NCI-H2029 treated with DMSO at 0.1 percent for 48 hours (cell line): ENCODE measurements at regions not wholly inside any gene's neighbourhood (a gene's known extent, or its start where the extent isn't known, plus 50 kb on each side); places are given as distances from the start of the nearest gene placed in this dataset.
"Not testable (repeated sequence)": the region's sequence is repeated elsewhere in the genome, so short reads cannot be mapped to it uniquely, and the experiment has no call there.

Experiments
- DNase-seq: peaks from one replicate; lab custom pipeline; 2025; lab: John Stamatoyannopoulos, UW

- peak; percentile 99 for DNase-seq
Measured at GRCh38 chr14:34300882-34301734, 160.9 kb downstream of the SPTSSA start.

- no peak for DNase-seq
Measured at GRCh38 chr14:34300330-34300729, 161.7 kb downstream of the SPTSSA start.

GRCh38 chr14:34299360-34299759 lies 162.7 kb downstream of the SPTSSA start:
- DNase-seq: no peak

GRCh38 chr14:34297786-34298520 lies 164.1 kb downstream of the SPTSSA start:
- DNase-seq: no peak

DNA sequence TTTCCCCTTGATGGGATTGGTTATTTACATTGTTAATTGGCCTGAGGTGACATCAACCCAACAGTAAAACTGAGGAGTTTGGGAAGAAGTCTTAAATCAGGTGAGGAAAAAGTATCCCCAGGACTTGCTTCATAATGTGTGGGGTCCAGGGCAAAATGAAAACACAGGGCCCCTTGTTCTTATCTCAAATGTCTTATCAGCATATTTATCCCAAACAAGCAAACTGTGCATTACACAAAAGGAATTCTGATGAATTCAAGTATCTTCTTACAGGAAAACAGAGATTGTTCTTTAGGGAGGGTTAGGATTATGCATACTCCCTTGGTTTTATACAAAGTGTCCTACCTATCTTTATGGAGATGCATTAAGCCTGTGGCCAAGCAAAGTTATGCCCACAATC lies 178.4 kb downstream of the SPTSSA start:
- DNase-seq: no peak

DNA sequence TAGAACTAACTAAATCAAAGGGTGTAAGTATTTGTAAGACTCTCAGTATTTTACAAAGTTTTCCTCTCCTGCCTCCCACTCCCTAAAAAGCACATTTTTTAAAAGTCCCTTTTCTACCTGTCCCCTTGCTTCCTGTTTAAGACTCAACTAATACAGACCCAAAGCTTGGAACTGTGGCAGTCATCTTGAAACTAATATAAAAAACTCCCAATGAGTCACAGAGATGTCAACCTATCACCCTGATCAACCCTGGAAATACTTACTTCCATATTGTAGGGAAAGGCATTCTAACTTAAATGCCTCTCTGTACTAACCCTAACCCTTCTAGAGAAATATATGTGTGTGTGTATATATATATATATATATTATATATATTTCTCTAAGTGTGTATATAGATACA lies 184.8 kb downstream of the SPTSSA start:
- DNase-seq: no peak

DNA sequence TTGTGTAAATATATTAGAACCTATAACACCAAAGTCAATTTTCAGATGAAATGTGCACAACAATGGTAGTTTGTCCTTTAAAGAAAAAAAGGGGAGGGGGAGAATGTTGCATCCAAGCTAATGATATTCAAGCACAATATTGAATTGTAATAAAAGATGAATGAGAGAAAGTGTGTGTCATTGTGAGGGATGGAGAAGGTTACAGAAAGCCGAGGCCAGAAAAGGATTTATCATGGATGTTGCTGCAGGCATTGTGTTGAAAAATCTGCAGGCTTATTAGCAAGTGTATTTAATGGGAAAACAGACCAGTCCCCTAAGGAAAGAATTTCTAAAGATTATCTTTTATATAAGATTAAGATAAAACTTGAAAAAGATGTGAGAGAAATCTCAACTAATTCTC lies 186.5 kb downstream of the SPTSSA start:
- no peak for DNase-seq

GRCh38 chr14:34275078-34275477 lies 187.0 kb downstream of the SPTSSA start:
- no peak for DNase-seq

GRCh38 chr14:34273716-34274115 lies 188.3 kb downstream of the SPTSSA start:
- DNase-seq: not testable (repeated sequence)

- no peak for DNase-seq
Measured at GRCh38 chr14:34270361-34270760, 191.7 kb downstream of the SPTSSA start.

DNA sequence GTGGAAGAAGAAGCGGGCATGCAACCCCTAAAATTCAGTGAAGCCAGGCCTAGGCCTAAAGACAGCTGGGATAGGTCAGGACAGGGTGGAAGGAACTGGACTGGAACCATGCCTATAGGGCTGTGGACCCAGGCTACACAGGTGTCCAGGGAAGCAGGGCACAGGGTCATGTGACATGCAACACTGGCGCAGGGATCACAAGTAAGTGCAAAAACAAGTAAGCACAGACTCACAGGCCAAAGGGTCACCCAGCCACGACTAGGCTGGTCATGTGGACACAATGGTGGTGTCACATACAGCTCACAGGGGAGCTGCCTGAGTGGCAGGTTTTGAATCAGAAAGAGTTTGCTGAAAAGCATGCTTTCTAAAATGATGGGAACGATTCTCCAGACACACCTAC lies 195.7 kb downstream of the SPTSSA start:
- no peak for DNase-seq

DNA sequence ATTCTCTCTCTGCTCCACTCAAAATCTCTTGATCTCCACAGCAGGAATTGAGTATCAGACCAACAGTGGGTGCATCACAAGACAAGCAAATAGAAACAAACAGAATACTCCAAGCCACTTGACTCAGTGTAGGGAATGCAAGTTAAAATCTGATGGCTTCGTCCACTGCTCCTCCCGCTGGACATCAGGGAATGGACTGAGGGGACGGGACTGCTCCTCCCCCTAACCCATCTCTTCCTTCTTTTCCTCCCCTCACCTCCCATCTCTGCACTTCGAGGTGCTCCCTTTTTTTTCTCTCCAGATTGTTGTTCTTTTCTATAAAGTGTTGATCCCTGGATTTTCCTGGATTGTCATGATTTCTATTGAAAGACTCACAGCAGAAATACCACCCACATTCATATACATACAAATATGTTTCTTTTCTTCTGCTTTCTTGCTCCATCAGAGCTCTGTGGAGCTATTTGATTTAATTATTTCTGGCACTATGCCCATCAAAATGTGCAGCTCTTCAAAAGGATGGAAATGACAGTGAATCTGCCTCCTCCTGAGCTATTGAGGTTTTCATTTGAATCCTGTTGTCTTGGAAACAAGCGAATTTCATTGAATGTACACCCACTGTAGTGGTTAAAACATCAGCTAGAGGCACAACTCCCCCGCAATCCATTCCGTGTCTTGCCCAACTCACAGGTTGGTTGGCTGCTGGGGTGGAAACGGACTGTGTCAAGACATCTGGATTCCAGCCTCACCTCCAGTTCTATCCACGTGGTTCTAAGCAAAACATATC lies 199.7 kb downstream of the SPTSSA start:
- no peak for DNase-seq

GRCh38 chr14:34259996-34260395 lies 202.0 kb downstream of the SPTSSA start:
- no peak for DNase-seq

DNA sequence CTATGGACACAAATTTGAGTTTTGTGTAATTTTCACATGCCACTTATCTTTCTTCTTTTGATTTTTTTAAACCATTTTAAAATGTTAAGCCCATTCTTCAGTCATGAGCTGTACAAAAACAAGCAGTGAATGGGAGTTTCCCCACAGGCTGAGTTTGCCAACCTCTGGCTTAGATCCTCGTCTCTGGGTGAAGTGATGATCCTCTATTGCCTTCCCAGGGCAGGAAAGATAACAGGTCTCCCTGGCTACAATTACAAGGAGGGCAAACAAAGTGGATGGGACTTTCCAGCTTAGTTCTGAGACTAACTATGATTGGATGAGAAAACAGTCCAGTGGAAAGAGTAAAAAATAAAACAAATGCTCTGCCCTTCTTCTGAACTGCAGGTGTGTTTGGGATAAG lies 203.7 kb downstream of the SPTSSA start:
- no peak for DNase-seq

- no peak for DNase-seq
Measured at GRCh38 chr14:34257505-34257904, 204.5 kb downstream of the SPTSSA start.

GRCh38 chr14:34256223-34256622 lies 205.8 kb downstream of the SPTSSA start:
- no peak for DNase-seq

DNA sequence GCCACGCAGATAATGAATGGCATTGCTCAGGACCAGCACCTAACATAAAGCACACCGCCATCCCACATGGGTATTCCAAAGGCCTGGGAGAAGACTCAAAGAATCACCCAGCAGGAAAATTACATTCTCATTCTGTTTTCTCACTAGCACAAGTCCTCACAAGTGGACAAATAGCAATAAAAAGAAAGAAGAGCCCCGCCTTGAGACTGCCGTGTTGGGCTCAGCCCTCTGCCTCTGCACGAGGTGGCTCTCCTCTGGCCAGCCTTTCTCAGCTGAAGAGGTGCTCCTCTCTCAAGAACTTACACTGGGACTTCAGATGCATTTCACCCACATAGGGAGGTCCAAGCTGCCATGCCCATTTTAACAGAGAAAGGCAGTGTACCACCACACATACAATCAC lies 207.5 kb downstream of the SPTSSA start:
- DNase-seq: no peak

- no peak for DNase-seq
Measured at GRCh38 chr14:34254031-34254430, 208.0 kb downstream of the SPTSSA start.

DNA sequence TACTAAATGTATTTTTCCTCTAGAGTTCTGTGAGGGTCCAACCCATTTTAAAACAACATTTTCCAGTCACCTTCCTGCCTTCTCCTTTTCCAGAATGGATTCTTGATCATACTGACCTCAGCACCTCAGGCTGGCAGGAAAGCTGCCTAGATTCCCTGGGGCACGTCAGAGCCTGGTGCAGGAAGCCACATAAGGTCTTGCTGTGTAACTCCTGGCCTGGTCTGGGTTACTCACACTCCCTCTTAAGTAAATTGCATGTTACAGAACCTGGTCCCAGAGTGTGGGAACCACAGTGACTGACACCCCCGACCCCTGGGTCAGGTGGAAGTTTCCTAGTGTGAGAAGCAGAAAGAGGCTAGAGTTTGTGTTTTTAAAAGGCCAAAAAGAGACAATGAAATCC lies 209.8 kb downstream of the SPTSSA start:
- DNase-seq: no peak

DNA sequence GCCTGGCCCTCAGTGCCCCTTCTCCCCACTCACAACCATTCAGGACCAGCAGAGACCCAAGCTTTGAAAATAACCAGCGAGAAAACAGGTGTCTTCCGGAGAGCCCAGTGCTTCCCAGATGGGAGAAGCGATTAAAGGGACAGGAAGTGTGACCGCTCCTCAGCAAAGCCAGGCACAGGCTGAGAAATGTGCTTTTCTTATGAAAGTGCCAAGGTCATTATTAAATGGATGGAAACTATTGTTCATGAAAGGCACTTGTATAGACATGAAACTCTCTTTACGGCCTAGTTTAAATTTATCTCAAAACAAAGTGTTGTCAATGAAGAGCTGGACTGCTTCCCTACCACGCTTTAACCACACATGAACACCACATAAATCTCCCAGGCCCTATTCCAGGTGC lies 210.4 kb downstream of the SPTSSA start:
- DNase-seq: no peak

DNA sequence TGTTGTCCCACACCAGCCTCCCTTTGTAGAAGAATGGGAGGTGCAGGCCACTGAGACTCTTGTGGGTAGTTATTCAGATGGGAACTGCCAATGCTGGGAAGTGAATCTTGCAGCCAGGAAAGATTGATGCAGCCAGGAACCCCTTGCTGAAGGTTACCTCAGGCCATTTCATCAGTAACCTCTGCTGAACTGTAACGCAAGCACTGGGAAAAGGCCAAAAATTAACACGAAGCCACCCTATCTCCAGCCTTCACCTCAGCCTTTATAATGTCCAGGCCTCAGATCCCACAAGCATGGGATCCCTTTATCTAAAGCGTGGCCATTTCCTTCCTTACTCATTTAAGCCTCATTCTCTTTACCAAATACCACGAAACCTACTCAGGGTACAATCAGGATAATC lies 211.1 kb downstream of the SPTSSA start:
- DNase-seq: no peak

GRCh38 chr14:34247605-34248004 lies 214.4 kb downstream of the SPTSSA start:
- no peak for DNase-seq

GRCh38 chr14:34246206-34246605 lies 215.8 kb downstream of the SPTSSA start:
- DNase-seq: no peak
